ENCODE measurements at regions not wholly inside any gene's neighbourhood (a gene's known extent, or its start where the extent isn't known, plus 50 kb on each side); places are given as distances from the start of the nearest gene placed in this dataset.

DNA sequence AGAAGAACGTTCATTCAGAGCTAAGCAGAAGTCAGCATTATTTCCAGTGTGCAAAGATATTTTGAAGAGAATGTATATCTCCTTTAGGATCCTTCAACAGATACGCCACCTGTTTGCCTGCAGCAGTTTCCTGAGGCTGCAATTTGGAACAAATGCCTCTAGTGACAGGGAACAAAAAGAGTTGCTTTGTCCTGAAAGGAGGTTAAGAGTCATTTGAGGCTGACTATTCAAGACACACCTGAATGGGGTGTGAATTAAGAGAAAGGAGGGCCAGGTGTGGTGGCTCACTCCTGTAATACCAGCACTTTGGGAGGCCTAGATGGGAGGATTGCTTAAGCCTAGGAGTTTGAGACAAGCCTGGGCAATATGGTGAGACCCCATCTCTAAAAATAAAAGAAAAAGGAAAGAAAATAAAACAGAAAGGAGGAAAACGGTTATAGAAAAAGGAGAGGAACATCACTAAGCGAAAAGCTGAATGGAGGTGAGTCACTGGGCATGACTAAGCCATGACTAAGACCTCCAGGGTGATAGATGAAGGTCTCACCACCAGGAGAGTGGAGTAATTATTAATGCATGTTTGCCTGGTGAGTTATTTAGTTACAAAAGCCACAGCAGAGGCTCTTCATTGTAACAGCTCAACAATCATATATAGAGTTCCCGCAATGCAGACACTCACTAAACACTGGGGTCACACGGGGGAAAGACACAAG lies 255.2 kb upstream of the TNC start:
- DNase-seq, result no peak

DNA sequence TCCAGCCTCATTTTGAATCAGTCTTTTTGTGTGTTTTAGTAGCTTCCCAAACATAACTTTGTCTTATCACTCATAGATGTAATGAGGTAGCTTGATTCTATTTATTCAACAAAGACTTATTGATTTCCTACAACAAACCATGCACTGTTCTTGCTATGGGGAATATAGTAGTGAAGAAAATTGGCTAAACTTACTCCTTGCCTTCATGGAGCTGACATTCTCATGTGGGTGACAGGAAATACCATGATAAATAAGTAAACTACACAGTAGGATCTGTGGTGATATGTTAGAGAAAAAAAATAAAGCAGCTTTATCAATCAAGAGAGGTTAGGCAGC lies 255.7 kb upstream of the TNC start:
- no peak for DNase-seq

DNA sequence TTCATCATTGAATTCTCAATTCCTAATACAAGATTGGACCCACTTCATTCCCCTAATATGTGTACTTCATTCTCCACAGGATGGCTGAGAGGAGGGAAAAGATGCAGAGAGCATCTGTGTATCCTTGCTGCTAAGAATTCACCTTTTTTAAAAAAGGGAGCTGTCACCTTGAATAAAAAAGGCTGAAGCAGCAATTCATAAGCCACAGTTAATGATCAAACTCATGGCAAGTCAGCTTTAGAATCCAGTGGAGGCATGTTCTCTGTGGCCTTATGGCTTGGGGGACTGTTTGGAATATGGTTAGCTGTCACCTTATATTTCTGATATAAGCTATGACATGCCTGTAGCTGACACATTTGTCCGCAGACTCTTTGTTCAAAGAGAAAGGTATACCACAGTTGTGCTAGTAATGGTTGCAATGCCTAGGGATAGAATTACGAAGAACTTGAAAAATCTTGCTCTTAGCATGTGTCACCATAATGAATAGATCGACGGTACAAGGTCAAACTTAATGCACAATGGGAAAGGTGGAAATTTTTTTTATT lies 256.8 kb upstream of the TNC start:
- DNase-seq, result no peak

DNA sequence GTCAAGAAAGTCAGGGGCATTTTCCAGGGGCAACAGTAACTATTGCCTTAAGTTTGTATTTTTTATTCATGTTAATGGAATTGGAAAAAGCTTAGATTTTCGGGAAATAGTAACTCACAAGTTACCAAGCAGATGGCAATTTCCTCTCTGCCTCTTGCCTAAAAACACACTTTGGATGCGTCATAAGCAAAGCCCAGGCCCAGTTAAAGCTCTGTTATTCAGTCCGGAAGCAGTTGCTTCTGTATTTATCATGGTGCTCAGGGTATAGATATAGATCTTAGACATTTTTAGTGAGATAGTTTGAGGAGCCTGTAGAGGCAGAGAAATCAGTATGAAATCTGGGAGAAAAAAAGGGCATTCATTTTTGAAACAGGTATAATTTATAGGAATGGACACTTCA lies 260.3 kb upstream of the TNC start:
- DNase-seq, result no peak

DNA sequence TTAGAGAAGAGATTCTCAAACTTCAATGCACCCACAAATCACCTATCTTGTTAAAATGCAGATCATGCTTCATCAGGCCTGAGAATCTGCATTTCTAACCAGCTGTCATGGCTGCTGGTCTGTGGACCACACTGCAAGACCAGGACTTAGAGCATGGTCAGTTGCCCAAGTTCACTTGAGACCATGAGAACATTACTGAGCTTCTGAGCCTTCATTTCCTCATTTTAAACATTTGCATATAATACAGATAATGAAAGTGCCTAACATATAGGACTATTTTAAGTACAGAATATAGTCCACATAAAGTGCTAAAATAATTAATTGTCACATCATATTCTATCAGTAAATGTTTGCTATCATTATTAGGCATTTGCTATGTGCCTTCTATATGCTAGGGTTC lies 260.8 kb upstream of the TNC start:
- DNase-seq, result no peak

DNA sequence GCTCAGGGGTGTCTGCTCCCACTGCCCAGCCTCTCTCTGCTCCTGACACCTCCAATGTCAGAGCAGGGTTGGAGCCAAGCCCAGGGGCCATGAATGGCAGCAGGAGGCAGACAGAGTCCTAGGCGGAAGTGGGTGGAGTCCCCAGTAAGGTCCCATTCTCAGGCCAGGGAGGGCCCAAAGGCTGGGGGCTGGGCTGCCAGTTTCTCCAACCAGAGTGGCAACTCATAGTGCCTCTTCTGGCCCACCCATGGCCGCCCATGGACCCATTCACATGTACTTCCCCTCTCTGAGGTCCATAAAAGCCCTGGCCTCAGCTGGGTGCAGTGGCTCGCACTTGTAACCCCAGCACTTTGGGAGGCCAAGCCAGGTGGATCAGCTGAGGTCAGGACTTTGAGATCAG lies 261.8 kb upstream of the TNC start:
- DNase-seq, result no peak

DNA sequence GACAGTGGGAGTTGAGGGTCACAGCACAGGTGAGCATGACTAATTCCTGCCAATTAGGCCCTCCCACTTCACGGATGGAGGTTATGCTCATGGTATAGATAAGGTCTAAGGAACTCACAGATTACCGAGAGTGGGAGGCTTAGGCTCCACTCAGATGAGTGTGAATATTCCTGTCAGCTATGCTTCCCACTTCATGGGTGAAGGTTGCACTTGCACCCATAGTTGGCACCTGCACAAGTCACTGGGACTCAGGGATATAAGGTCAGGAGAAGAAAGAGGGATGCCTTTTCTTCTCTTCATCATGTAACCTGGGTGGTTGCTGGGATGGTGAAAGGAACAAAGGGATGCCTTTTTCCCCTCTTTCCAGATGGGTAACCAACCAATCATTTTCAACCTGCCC lies 264.9 kb upstream of the TNC start:
- no peak for DNase-seq

DNA sequence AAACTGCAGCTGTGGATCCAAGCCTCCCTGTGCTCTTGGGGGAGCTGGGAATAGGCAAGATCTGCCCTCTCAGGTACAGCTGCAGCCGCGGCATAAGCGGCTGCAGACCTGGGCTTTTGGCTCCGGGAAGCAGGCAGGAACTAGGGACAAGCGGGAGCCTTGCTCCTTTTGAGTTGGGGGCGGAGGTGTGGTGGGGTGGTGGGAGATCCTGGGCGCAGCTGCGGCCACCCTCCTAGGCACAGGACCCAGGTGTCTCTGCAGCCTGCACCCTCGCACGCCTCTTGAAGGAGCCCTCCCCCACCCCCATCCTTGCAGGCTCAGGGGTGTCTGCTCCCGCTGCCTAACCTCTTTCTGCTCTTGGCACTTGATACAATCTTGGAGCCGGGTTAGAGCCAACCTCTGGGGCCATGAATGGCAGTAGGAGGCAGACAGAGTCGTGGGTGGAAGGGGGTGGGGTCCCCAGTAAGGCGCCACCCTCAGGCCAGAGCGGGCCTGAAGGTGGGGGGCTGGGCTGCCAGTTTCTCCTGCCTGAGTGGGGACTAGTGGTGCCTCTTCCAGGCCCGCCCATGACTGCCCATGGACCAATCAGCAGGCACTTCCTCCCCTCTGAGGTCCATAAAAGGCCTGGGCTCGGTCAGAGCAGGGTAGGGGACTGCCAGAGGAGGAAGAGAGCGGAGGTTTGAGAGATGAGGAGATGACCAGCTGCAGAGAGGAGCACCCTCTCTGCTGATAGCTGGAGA lies 267.6 kb upstream of the TNC start:
- DNase-seq, result no peak

DNA sequence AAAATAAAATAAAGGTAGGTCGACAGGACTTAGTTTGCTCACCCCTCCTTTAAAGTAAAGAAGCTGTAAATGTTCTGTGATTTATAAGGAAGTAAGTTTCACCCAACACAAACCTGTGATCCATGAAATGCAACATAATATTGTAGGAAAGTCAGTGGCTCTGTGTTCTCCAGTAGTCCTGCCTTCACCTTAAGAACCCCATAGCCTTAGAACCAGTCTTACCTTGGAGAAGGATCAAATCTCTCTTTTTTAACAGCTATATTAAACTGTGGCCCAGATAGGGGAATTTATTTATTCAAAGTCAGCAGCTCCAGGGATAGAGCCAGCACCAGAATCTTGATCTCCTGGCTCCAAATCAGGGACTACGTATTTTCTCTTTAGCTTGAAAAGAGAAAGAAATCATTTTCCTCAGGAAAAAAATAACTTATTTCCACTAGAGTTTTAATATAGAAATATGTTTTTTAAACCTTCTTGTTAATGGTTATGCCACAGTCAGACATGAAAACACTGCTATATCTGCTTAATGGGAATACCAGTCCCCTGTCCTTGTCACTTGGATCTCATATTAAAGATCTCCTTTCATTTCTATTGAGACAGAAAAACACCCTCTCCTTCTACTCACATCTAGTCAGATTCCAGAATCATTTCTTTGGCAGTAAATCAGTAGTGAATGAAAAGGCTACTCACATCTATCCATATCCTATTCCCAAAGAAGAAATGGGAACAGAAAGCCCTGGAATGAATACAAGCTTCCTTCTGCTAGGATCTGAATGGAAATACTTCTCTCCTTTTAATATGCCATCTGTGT lies 269.2 kb upstream of the TNC start:
- no peak for DNase-seq

DNA sequence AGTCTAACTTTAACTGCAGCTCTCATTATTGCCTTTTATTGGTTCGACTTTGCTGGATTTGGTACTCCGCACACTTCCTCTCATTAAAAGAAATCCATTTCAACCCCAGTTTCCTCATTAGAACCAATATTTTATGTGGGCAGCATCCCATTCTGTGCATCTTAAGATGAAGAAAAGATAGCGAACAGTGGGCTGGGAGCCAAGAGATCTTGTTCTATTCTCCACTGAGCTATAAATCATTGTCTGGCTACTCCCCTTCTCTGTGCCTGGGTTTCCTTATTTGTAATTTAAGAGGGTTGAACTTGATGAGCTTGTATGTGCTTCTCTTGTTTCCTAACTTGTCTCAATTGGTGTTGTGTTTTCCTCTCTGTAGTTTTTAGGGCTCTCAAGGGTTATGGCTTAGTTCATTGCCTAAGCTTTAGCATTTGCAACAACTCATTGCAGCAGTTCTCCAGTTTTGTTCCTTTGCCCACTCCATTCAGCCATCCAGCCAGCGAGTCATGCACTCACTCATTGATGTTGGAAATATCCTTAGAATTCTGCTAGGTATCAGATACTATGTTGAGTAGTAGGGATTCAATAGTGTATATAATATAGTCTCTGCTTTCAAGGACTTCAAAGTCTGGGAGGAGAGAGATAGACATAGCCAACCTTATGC lies 273.3 kb upstream of the TNC start:
- no peak for DNase-seq

DNA sequence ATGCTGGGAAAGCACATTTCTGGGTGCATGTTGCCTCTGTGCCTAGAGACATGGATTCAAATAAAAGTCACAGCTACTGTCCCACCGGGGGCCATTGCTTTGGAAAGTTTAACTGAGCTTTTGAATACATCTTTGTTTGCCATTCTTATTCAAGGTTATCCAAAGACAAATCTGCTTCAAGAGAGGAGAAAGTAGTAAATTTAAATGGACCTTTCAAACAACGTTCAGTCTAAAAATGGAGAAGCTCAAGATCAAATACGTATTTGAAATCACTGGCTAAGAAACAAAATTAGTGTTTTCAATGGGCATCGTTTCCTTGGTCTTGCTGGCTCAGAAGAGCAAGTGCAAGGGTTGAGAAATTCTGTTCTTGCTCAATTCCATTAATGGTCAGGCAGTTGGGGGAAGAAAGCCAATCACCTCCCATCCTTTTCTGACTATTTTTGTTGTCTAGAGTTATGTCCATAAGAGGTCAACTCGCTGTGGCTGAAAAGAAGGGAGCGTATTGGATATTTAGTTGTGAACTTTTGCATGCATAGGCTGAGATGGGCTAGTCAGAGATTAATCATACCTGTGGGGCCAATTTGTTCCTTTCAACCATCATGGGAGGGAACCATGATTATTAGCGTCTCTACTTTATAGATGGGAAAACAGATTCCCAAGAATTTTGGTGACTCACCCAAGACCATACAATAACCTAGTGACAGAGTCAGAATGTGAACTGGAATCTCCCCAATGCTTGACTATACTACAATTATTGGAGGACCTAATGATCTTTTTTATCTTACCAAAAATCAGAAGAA lies 276.2 kb upstream of the TNC start:
- no peak for DNase-seq

DNA sequence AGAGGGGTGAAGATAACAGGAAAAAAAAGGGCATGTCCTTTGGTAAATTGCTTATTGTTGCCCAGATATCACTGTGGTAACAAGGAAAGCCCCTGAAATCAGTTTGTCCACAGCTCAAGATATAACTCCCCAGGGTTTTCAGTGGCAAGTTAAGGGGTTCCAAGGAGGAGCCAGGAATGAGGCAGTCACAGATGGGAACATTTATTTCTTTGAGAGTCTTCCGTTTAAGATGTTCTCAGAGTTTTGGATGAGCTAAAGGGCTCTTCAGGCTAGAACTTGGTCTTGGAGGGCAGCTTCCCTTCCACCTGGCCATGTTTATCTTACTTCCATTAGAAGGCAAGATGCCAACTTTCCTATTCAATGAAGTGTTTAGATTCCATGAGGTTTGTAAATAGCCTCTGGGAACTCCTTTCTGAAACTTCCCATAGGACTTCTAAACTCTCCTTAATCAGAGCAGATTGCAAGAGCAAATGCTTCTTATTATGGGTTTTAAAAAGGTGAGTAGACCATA lies 277.6 kb upstream of the TNC start:
- no peak for DNase-seq

DNA sequence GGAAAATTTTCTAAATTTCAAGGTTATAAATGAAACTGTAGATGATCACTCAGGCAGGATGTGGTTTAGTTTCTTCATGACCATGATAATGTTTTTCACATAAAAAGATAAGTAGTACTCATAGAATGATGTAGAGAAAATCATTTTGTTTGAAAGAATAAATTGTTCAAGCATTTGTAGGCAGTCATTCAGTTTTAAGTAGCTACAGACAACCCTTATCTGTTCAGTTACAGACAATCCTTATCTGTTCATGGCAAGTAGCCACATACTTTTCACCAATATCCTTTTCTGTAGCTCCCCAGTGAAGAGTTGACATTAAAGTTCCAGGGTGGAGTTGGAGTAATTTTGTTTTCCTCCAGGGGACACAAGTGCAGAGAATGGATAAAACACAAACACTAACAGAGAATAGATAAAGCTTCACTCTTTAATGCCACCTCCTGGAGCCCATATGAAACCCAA lies 278.1 kb upstream of the TNC start:
- DNase-seq, result no peak

DNA sequence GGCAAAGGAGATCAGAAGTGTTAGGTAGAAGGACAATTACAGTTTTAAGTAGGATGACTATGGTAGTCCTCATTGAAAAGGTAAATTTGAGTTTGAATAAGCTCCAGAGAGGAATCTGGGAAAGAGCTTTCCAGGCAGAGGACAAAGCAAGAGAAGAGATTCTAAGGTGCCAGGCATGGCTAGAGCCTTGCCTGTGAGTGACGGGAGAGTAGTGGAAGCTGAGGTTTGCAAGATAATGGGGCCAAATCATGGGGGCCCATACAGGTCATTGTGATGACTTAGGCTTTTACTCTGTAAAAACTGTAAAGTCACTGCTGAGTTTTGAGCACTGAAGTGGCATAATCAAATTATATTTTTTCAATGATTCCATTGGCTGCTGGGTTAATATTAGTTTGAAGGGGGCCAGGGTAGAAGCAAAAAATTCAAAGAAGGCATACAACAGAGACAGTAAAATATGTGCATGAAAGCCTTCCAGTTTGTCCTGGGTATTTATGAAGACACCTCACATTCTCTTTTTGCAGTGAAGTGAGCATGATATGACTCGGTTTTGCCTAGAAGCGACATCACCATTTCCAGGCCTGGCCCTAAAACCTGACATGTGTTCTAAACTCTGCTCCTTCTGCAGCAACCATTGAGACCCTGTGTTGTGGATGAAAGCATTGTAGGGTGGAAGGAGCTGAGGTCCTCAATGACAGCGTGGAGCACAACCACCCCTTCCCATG lies 279.8 kb upstream of the TNC start:
- no peak for DNase-seq

DNA sequence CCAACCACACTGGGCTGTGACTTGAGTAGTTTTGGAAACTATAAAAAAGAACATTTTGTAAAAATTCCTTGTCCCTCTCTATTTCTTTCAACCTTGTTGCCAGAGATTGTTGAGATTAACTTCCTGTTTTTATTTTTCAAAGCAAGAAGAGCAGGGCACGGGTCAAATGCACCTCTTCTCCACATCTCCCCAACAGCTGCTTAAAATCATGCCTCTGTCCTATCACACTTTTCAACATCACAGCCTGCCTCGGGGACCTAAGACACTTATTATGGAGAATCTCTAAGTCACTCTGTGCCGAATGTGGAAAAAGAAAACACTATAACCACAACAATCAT lies 280.3 kb upstream of the TNC start:
- DNase-seq, result no peak

DNA sequence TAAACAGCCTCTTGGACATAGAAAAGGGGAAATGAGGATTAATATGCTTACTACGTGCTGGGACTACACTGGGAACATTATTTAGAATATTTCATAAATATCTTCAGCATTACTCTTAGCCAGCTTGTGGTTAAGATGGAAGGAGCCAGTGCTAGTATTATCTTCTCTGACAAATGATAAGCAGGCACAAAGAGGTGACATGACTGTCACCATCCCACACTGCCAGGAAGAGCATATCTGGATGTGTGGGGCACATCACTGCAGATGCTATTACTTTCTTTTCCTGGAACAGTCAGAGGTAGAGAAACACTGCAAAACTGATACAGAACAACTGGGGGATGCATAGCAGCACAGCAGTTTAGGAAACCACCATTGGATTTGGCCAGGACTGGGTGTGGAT lies 281.0 kb upstream of the TNC start:
- no peak for DNase-seq

DNA sequence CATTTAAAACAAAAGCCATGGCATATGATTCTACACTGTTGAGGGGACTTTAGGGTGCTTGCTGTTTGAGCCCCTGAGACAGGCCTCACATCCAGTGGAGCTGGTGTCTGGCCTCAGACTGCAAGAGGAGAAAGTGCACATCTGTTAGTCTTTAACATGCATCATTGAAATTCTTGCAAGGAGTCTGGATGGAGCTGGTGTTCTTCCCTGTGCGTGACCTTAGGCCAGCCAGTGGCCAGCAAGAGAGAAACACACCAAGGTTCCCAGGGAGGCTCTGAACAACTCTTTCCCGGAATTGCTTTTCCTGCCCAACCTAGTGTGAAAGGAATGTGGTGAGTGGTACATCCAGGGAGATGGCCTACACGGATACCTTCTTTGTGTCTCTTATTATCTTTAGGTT lies 282.8 kb upstream of the TNC start:
- DNase-seq, result no peak

DNA sequence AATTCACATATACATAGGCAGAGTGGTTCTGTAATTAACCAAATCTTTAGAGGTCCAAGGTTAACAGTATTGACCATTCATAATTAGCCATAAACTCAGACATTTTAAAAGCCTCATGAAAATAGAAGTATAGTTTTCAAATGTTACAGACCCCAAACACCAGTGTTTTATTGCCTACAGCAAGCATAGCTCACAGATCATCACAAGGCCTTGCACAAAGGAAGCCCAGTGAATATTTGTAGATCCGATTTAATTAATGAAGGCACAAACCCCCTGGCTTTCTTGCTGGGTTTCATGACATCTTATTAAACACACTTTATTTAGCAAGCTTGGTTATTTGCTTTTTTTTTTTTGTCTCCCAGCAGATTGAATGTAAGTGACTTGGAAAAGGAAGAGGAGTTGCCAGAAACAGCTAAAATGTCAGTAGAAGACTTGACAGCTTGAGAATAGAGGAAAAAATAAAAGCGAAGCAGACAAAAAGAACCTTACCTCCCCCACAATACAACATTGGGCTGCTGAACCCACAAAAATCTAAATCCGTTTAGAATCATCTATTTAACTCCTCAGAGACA lies 283.9 kb upstream of the TNC start:
- DNase-seq, result no peak

DNA sequence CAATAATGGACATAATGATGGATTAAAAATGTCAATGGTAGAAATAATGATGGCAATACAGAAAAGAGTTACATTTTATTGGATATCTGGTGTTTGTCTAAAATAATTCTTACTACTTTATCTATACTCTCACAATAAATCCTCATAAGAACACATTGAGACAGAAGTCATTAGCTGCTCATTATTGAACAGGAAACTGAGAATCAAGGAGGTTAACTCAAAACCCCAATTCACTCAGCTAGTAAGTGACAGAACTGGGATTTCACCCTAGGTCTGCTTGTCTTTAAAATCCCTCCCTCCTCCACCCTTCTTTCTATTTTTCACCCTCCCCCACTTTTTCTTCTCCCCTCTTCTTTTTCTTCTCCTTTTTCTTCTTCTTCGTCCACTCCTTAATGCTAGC lies 285.8 kb upstream of the TNC start:
- DNase-seq, result no peak

DNA sequence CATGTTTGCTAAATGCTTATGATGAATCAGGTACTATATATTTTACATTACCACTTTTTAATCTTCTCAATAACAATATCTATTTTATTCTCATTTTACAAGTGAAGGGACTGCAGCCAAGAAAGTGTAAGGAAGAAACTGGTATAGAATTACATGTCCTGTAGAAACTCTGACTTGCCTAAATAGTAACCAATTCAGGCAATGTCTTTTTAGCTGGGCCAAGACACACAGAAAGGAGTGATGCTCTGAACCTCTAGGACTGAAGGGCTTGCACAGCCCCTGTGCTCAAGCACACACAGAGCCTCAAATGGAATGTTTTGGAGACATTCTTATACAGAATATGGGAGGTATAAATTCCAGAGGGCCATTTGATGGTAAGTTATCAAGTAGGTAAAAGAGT lies 286.4 kb upstream of the TNC start:
- no peak for DNase-seq

DNA sequence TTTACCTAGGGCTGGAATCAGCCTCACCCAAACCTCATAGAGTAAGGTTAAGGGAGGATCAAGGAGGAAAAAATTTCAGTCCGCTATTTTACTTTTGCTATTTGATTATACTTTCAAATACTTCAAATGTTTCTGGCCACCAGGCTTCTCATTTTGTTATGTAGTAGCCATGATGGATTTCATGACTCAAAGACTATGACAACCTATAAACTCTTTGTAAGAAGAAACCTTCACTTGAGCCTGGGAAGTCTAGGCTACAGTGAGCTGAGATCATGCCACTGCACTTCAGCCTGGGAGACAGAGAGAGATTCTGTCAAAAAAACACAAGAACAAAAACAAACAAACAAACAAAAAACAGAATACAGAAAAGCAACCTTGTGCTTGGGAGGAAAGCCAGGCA lies 293.6 kb upstream of the TNC start:
- no peak for DNase-seq
